WTC11 (cell line): ENCODE measurements at regions not wholly inside any gene's neighbourhood (a gene's known extent, or its start where the extent isn't known, plus 50 kb on each side); places are given as distances from the start of the nearest gene placed in this dataset.

Experiments used
- ATAC-seq: fragments of 200-7000 bp; cut with Tn5 transposase; 2 replicates; pipeline ENCODE4 v1.10.0; 2021; ENCODE audit warnings: mild to moderate bottlenecking, moderate library complexity
- CTCF ChIA-PET: fragments of 300-600 bp; sonication (Branson Sonifier 250); formaldehyde crosslinking; loops from one replicate; lab custom pipeline; 2021; ENCODE audit warnings: antibody characterized with exemption; lab: Charles Lee
- POLR2A ChIA-PET: fragments of 350-600 bp; sonication (Branson Sonifier 250); formaldehyde crosslinking; loops from one replicate; lab custom pipeline; 2021; ENCODE audit warnings: antibody characterized with exemption; lab: Charles Lee
- DNase-seq: peaks from one replicate; pipeline ENCODE4 v3.0.0; 2021; ENCODE audit warnings: low spot score
- H3K27ac Mint-ChIP-seq: 2 replicates; pipeline ENCODE4 v1.8.0; 2021; ENCODE audit warnings: mixed read lengths
- H3K27me3 Mint-ChIP-seq: 2 replicates; pipeline ENCODE4 v1.8.0; 2021; ENCODE audit warnings: low read depth, mild to moderate bottlenecking, moderate library complexity, mixed read lengths
- H3K36me3 Mint-ChIP-seq: 2 replicates; pipeline ENCODE4 v1.8.0; 2021; ENCODE audit warnings: mixed read lengths
- H3K4me1 Mint-ChIP-seq: 2 replicates; pipeline ENCODE4 v1.8.0; 2022; ENCODE audit warnings: mixed read lengths
- H3K4me3 Mint-ChIP-seq: 2 replicates; pipeline ENCODE4 v1.8.0; 2021; ENCODE audit warnings: mild to moderate bottlenecking, moderate library complexity, mixed read lengths
- H3K9me3 Mint-ChIP-seq: 2 replicates; pipeline ENCODE4 v1.8.0; 2021; ENCODE audit warnings: mixed read lengths
- FOXK1 ChIP-seq: sonication (generic); formaldehyde crosslinking; IDR thresholded peaks from 2 replicates; pipeline ENCODE4 v1.8.0; 2022; ENCODE audit warnings: mild to moderate bottlenecking, moderate library complexity, missing genetic modification reagents
- GRHL2 ChIP-seq: fragments of 250-450 bp; sonication (Bioruptor Pico); IDR thresholded peaks from 2 replicates; pipeline ENCODE4 v1.8.0; 2022; ENCODE audit warnings: mild to moderate bottlenecking, moderate library complexity; ENCODE audit not compliant: insufficient replicate concordance, severe bottlenecking
- NR2C2 ChIP-seq: sonication (generic); formaldehyde crosslinking; IDR thresholded peaks from 2 replicates; pipeline ENCODE4 v1.8.0; 2022; ENCODE audit warnings: mild to moderate bottlenecking, missing genetic modification reagents
- NR3C1 ChIP-seq: sonication (generic); formaldehyde crosslinking; conservative IDR thresholded peaks from 2 replicates; pipeline ENCODE4 v1.8.1; 2023; ENCODE audit warnings: low read depth, mild to moderate bottlenecking, missing genetic modification reagents
- PRRX2 ChIP-seq: fragments of 250-450 bp; sonication (Bioruptor Pico); IDR thresholded peaks from 2 replicates; pipeline ENCODE4 v1.8.0; 2021; ENCODE audit warnings: mild to moderate bottlenecking
- RELA ChIP-seq: sonication (generic); formaldehyde crosslinking; IDR thresholded peaks from 2 replicates; pipeline ENCODE4 v1.8.1; 2022; ENCODE audit warnings: missing genetic modification reagents, mild to moderate bottlenecking, borderline replicate concordance
- SOX15 ChIP-seq: fragments of 250-450 bp; sonication (Bioruptor Pico); IDR thresholded peaks from 2 replicates; pipeline ENCODE4 v1.9.0; 2021; ENCODE audit warnings: mild to moderate bottlenecking
- TEAD1 ChIP-seq: sonication (generic); formaldehyde crosslinking; IDR thresholded peaks from 2 replicates; pipeline ENCODE4 v1.8.0; 2022; ENCODE audit warnings: mild to moderate bottlenecking, missing genetic modification reagents
- ZNF138 ChIP-seq: sonication (generic); formaldehyde crosslinking; conservative IDR thresholded peaks from 2 replicates; pipeline ENCODE4 v1.8.1; 2022; ENCODE audit warnings: mild to moderate bottlenecking, moderate library complexity, missing genetic modification reagents
- ZNF219 ChIP-seq: sonication (generic); formaldehyde crosslinking; IDR thresholded peaks from 2 replicates; pipeline ENCODE4 v1.8.0; 2023; ENCODE audit warnings: missing genetic modification reagents, mild to moderate bottlenecking, borderline replicate concordance
- ZNF263 ChIP-seq: sonication (generic); formaldehyde crosslinking; IDR thresholded peaks from 2 replicates; pipeline ENCODE4 v1.8.1; 2022; ENCODE audit warnings: low read depth, mild to moderate bottlenecking, moderate library complexity, missing genetic modification reagents
- ZNF416 ChIP-seq: fragments of 250-450 bp; sonication (Bioruptor Pico); IDR thresholded peaks from 2 replicates; pipeline ENCODE4 v1.9.0; 2021; ENCODE audit warnings: mild to moderate bottlenecking, inconsistent platforms
- ZNF423 ChIP-seq: fragments of 250-450 bp; sonication (Bioruptor Pico); IDR thresholded peaks from 2 replicates; pipeline ENCODE4 v2.1.2; 2022; ENCODE audit warnings: mild to moderate bottlenecking, moderate library complexity
- ZNF671 ChIP-seq: fragments of 250-450 bp; sonication (Bioruptor Pico); IDR thresholded peaks from 2 replicates; pipeline ENCODE4 v1.8.0; 2021; ENCODE audit warnings: mild to moderate bottlenecking
- TF ChIP-seq, protein P1 (sequence below): sonication (generic); formaldehyde crosslinking; IDR thresholded peaks from 2 replicates; pipeline ENCODE4 v1.8.1; 2023; ENCODE audit warnings: mild to moderate bottlenecking, missing genetic modification reagents
- TF ChIP-seq, protein P2 (sequence below): fragments of 200-600 bp; IDR thresholded peaks from 2 replicates; pipeline ENCODE4 v1.8.0; 2022; ENCODE audit warnings: antibody characterized with exemption
- TF ChIP-seq, protein P3 (sequence below): sonication (generic); formaldehyde crosslinking; IDR thresholded peaks from 2 replicates; pipeline ENCODE4 v1.8.1; 2023; ENCODE audit warnings: mild to moderate bottlenecking, missing genetic modification reagents, borderline replicate concordance
- TF ChIP-seq, protein P4 (sequence below): sonication (generic); formaldehyde crosslinking; IDR thresholded peaks from 2 replicates; pipeline ENCODE4 v1.8.0; 2022; ENCODE audit warnings: mild to moderate bottlenecking, missing genetic modification reagents
- TF ChIP-seq, protein P5 (sequence below): sonication (generic); formaldehyde crosslinking; IDR thresholded peaks from 2 replicates; pipeline ENCODE4 v1.8.1; 2023; ENCODE audit warnings: mild to moderate bottlenecking, missing genetic modification reagents, moderate library complexity

DNA sequence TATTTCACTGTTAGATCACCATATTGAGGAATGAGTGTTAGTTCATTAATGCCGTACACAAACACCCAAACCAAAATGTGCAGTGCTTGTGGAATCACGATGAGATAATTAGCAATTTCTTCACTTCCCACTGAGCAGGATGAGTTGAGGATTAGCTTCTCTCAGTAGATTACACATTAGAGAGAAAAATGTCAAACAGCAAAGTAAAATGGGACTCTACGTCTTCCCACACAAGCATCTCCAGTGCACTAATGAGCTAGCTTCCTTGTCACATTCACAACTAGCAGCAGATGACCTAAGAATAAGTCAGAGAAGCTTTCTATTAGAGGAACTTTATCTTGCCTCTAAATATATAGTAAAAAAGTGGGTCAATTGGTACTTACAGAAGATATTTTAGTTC, 926.9 kb downstream of the TSN start (continued):
- TF ChIP-seq, protein P1, sequence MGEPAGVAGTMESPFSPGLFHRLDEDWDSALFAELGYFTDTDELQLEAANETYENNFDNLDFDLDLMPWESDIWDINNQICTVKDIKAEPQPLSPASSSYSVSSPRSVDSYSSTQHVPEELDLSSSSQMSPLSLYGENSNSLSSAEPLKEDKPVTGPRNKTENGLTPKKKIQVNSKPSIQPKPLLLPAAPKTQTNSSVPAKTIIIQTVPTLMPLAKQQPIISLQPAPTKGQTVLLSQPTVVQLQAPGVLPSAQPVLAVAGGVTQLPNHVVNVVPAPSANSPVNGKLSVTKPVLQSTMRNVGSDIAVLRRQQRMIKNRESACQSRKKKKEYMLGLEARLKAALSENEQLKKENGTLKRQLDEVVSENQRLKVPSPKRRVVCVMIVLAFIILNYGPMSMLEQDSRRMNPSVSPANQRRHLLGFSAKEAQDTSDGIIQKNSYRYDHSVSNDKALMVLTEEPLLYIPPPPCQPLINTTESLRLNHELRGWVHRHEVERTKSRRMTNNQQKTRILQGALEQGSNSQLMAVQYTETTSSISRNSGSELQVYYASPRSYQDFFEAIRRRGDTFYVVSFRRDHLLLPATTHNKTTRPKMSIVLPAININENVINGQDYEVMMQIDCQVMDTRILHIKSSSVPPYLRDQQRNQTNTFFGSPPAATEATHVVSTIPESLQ (CRISPR knock-in tag) = no peak
- TF ChIP-seq NR2C2 (CRISPR knock-in tag) (no peak), NR3C1 (CRISPR knock-in tag) (no peak), RELA (CRISPR knock-in tag) (no peak)
- TF ChIP-seq, protein P2, sequence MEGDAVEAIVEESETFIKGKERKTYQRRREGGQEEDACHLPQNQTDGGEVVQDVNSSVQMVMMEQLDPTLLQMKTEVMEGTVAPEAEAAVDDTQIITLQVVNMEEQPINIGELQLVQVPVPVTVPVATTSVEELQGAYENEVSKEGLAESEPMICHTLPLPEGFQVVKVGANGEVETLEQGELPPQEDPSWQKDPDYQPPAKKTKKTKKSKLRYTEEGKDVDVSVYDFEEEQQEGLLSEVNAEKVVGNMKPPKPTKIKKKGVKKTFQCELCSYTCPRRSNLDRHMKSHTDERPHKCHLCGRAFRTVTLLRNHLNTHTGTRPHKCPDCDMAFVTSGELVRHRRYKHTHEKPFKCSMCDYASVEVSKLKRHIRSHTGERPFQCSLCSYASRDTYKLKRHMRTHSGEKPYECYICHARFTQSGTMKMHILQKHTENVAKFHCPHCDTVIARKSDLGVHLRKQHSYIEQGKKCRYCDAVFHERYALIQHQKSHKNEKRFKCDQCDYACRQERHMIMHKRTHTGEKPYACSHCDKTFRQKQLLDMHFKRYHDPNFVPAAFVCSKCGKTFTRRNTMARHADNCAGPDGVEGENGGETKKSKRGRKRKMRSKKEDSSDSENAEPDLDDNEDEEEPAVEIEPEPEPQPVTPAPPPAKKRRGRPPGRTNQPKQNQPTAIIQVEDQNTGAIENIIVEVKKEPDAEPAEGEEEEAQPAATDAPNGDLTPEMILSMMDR = no peak

DNA sequence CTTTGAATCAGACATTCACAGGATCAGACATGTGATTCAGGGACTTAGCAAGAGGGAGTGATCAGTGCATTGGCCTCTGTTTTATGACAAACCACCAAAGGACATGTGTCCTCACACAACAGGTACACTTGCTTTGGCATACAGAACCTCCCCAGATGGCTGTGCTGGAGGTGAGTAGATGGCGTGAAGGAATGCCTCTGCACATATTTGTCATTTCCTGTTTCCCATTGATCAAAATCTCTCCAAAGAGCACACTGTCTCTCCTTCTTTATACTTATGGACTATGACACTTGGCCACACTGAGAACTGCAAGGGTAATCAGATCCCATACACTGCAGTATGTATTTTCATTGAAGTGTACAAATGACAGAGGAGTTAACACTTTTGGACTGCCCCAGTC, 927.6 kb downstream of the TSN start:
- CTCF ChIA-PET = no interaction called here
- no peak for TF ChIP-seq ZNF263 (CRISPR knock-in tag)
- TF ChIP-seq FOXK1 (CRISPR knock-in tag) = no peak
- TF ChIP-seq, protein P3, sequence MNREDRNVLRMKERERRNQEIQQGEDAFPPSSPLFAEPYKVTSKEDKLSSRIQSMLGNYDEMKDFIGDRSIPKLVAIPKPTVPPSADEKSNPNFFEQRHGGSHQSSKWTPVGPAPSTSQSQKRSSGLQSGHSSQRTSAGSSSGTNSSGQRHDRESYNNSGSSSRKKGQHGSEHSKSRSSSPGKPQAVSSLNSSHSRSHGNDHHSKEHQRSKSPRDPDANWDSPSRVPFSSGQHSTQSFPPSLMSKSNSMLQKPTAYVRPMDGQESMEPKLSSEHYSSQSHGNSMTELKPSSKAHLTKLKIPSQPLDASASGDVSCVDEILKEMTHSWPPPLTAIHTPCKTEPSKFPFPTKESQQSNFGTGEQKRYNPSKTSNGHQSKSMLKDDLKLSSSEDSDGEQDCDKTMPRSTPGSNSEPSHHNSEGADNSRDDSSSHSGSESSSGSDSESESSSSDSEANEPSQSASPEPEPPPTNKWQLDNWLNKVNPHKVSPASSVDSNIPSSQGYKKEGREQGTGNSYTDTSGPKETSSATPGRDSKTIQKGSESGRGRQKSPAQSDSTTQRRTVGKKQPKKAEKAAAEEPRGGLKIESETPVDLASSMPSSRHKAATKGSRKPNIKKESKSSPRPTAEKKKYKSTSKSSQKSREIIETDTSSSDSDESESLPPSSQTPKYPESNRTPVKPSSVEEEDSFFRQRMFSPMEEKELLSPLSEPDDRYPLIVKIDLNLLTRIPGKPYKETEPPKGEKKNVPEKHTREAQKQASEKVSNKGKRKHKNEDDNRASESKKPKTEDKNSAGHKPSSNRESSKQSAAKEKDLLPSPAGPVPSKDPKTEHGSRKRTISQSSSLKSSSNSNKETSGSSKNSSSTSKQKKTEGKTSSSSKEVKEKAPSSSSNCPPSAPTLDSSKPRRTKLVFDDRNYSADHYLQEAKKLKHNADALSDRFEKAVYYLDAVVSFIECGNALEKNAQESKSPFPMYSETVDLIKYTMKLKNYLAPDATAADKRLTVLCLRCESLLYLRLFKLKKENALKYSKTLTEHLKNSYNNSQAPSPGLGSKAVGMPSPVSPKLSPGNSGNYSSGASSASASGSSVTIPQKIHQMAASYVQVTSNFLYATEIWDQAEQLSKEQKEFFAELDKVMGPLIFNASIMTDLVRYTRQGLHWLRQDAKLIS = no peak
- TF ChIP-seq SOX15 (CRISPR knock-in tag) = no peak
- TF ChIP-seq, protein P2 = no peak
- no peak for TF ChIP-seq ZNF138 (CRISPR knock-in tag)
- TF ChIP-seq GRHL2 (CRISPR knock-in tag) = no peak
- TF ChIP-seq ZNF671 (CRISPR knock-in tag) = no peak
- no peak for TF ChIP-seq PRRX2 (CRISPR knock-in tag)
- TF ChIP-seq, protein P4, sequence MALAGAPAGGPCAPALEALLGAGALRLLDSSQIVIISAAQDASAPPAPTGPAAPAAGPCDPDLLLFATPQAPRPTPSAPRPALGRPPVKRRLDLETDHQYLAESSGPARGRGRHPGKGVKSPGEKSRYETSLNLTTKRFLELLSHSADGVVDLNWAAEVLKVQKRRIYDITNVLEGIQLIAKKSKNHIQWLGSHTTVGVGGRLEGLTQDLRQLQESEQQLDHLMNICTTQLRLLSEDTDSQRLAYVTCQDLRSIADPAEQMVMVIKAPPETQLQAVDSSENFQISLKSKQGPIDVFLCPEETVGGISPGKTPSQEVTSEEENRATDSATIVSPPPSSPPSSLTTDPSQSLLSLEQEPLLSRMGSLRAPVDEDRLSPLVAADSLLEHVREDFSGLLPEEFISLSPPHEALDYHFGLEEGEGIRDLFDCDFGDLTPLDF (CRISPR knock-in tag) = no peak
- TF ChIP-seq ZNF416 (CRISPR knock-in tag) = no peak
- TF ChIP-seq ZNF219 (CRISPR knock-in tag) = no peak
- TF ChIP-seq TEAD1 = no peak
- no peak for TF ChIP-seq ZNF423 (CRISPR knock-in tag)
- TF ChIP-seq, protein P5, sequence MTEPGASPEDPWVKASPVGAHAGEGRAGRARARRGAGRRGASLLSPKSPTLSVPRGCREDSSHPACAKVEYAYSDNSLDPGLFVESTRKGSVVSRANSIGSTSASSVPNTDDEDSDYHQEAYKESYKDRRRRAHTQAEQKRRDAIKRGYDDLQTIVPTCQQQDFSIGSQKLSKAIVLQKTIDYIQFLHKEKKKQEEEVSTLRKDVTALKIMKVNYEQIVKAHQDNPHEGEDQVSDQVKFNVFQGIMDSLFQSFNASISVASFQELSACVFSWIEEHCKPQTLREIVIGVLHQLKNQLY (CRISPR knock-in tag) = no peak
- TF ChIP-seq NR2C2 (CRISPR knock-in tag) = no peak
- POLR2A ChIA-PET = no interaction called here
- no peak overlapping the region for H3K4me3 Mint-ChIP-seq
- H3K36me3 Mint-ChIP-seq = peaks cover 7% of the 10 kb centered on the region
- H3K27ac Mint-ChIP-seq = no peak overlapping the region
- DNase-seq (no peak), ATAC-seq (no peak)
- H3K9me3 Mint-ChIP-seq = peaks cover 29% of the 10 kb centered on the region
- H3K27me3 Mint-ChIP-seq = peaks cover 4% of the 10 kb centered on the region; the same call in 1 of the 2 replicates
- H3K4me1 Mint-ChIP-seq = no peaks in the 10 kb centered on the region
